Neural cell (in vitro differentiated cells): ENCODE measurements at regions not wholly inside any gene's neighbourhood (a gene's known extent, or its start where the extent isn't known, plus 50 kb on each side); places are given as distances from the start of the nearest gene placed in this dataset.

Source experiments
- H2AFZ ChIP-seq: fragments of 200-600, 300-800 bp; sonication (generic), shearing (Covaris generic); 2 replicates; pipeline ENCODE4 v1.6.0; 2014; ENCODE audit warnings: low read depth, mild to moderate bottlenecking, antibody characterized with exemption, low read length, moderate library complexity
- H3F3A ChIP-seq: fragments of 200-600 bp; shearing (Covaris generic); 2 replicates; pipeline ENCODE4 v1.6.1; 2016; ENCODE audit warnings: mild to moderate bottlenecking, moderate library complexity, mixed read lengths, antibody characterized with exemption, low read length; ENCODE audit not compliant: insufficient read depth, poor library complexity, severe bottlenecking
- H3K27ac ChIP-seq: fragments of 200-600, 300-800 bp; sonication (generic), shearing (Covaris generic); 2 replicates; pipeline ENCODE4 v1.5.1; 2014; ENCODE audit warnings: mild to moderate bottlenecking, low read length, moderate library complexity
- H3K27me3 ChIP-seq: fragments of 300-800, 200-600 bp; sonication (generic), shearing (Covaris generic); 2 replicates; pipeline ENCODE4 v1.6.0; 2014; ENCODE audit warnings: mild to moderate bottlenecking, low read depth, low read length, moderate library complexity; ENCODE audit not compliant: insufficient read depth
- H3K36me3 ChIP-seq: fragments of 300-800, 200-600 bp; sonication (generic), shearing (Covaris generic); 2 replicates; pipeline ENCODE4 v1.5.1; 2014; ENCODE audit warnings: mild to moderate bottlenecking, antibody characterized with exemption, low read length, moderate library complexity; ENCODE audit not compliant: insufficient read depth
- H3K4me2 ChIP-seq: fragments of 300-800, 200-600 bp; sonication (generic), shearing (Covaris generic); 2 replicates; pipeline ENCODE4 v1.6.0; 2014; ENCODE audit warnings: mild to moderate bottlenecking, low read length
- H3K4me3 ChIP-seq: fragments of 300-800, 200-600 bp; sonication (generic), shearing (Covaris generic); 2 replicates; pipeline ENCODE4 v1.5.1; 2014; ENCODE audit warnings: mild to moderate bottlenecking, low read length, moderate library complexity
- H3K79me2 ChIP-seq: fragments of 200-600 bp; shearing (Covaris generic); replicated peaks from 2 replicates; pipeline ENCODE4 v1.6.0; 2014; ENCODE audit warnings: mild to moderate bottlenecking, low read length, moderate library complexity; ENCODE audit not compliant: insufficient read depth
- H3K9ac ChIP-seq: fragments of 300-800, 200-600 bp; sonication (generic), shearing (Covaris generic); 2 replicates; pipeline ENCODE4 v1.6.1; 2016; ENCODE audit warnings: mild to moderate bottlenecking, low read length, mixed read lengths
- H3K9me2 ChIP-seq: fragments of 200-600 bp; shearing (Covaris generic); 2 replicates; pipeline ENCODE4 v1.6.1; 2016; ENCODE audit warnings: mild to moderate bottlenecking, low read length, mixed read lengths; ENCODE audit not compliant: insufficient read depth
- H3K9me3 ChIP-seq: fragments of 200-600, 300-800 bp; sonication (generic), shearing (Covaris generic); 2 replicates; pipeline ENCODE4 v1.6.1; 2016; ENCODE audit warnings: mild to moderate bottlenecking, mixed run types, low read length, moderate library complexity, mixed read lengths
- H4K20me1 ChIP-seq: fragments of 200-600 bp; shearing (Covaris generic); 2 replicates; pipeline ENCODE4 v1.6.1; 2016; ENCODE audit warnings: mild to moderate bottlenecking, mixed run types; ENCODE audit not compliant: insufficient read depth
- CTCF ChIP-seq: fragments of 450-650 bp; IDR thresholded peaks from 2 replicates; pipeline ENCODE4 v1.5.1; 2014; ENCODE audit warnings: antibody characterized with exemption, mild to moderate bottlenecking, moderate library complexity; ENCODE audit not compliant: poor library complexity, severe bottlenecking
- EP300 ChIP-seq: fragments of 450-650 bp; conservative IDR thresholded peaks from 2 replicates; pipeline ENCODE4 v1.6.1; 2014; ENCODE audit warnings: antibody characterized with exemption, mild to moderate bottlenecking, moderate library complexity; ENCODE audit not compliant: poor library complexity, severe bottlenecking
- EZH2 ChIP-seq: fragments of 200-600, 300-800 bp; shearing (Covaris generic), sonication (generic); IDR thresholded peaks from 2 replicates; pipeline ENCODE4 v1.6.1; 2014; ENCODE audit warnings: antibody characterized with exemption, low read length, borderline replicate concordance, mild to moderate bottlenecking; ENCODE audit not compliant: insufficient read depth, poor library complexity, severe bottlenecking
- MXI1 ChIP-seq: fragments of 450-650 bp; conservative IDR thresholded peaks from 2 replicates; pipeline ENCODE4 v1.6.1; 2014; ENCODE audit warnings: antibody characterized with exemption, mild to moderate bottlenecking; ENCODE audit not compliant: poor library complexity, severe bottlenecking
- POLR2AphosphoS5 ChIP-seq: IDR thresholded peaks from 2 replicates; pipeline ENCODE4 v1.6.1; 2012
- RAD21 ChIP-seq: fragments of 450-650 bp; conservative IDR thresholded peaks from 2 replicates; pipeline ENCODE4 v1.6.1; 2014; ENCODE audit warnings: antibody characterized with exemption, mild to moderate bottlenecking, moderate library complexity
- REST ChIP-seq: IDR thresholded peaks from 2 replicates; pipeline ENCODE4 v1.6.1; 2012; ENCODE audit warnings: borderline replicate concordance
- SMC3 ChIP-seq: fragments of 450-650 bp; conservative IDR thresholded peaks from 2 replicates; pipeline ENCODE4 v1.6.1; 2014; ENCODE audit warnings: antibody characterized with exemption, mild to moderate bottlenecking, moderate library complexity; ENCODE audit not compliant: poor library complexity
- TAF1 ChIP-seq: IDR thresholded peaks from 2 replicates; pipeline ENCODE4 v1.6.1; 2012; ENCODE audit warnings: low read depth

- H3K9me2 ChIP-seq = no peaks in the 10 kb centered on the region
- no peaks in the 10 kb centered on the region for H3K27me3 ChIP-seq
- H3K27ac ChIP-seq = no peak overlapping the region
- H2AFZ ChIP-seq = no peak overlapping the region
- no peak overlapping the region for H3K4me2 ChIP-seq
- no peaks in the 10 kb centered on the region for H3K9me3 ChIP-seq
- TF ChIP-seq EZH2 = no peak
- no peak for TF ChIP-seq EP300
- H3K4me3 ChIP-seq = no peak overlapping the region
- H4K20me1 ChIP-seq = no peaks in the 10 kb centered on the region
- no peaks in the 10 kb centered on the region for H3K36me3 ChIP-seq
- H3K79me2 ChIP-seq = no peaks in the 10 kb centered on the region
- no peaks in the 10 kb centered on the region for H3F3A ChIP-seq
- H3K9ac ChIP-seq = no peak overlapping the region
Measured at GRCh38 chr5:156182174-156182967, 144.6 kb upstream of the SGCD start.

- H3K9me2 ChIP-seq = no peaks in the 10 kb centered on the region
- no peaks in the 10 kb centered on the region for H3K9me3 ChIP-seq
- H3K36me3 ChIP-seq = no peaks in the 10 kb centered on the region
- H3F3A ChIP-seq = no peaks in the 10 kb centered on the region
- TF ChIP-seq RAD21 (no peak), SMC3 (no peak), REST (no peak), CTCF (no peak), POLR2AphosphoS5 (no peak), EP300 (no peak), MXI1 (no peak), EZH2 (no peak), TAF1 (no peak)
- no peaks in the 10 kb centered on the region for H3K79me2 ChIP-seq
- H3K4me2 ChIP-seq = no peak overlapping the region
- H2AFZ ChIP-seq = no peak overlapping the region
- no peaks in the 10 kb centered on the region for H3K27me3 ChIP-seq
- no peak overlapping the region for H3K9ac ChIP-seq
- no peaks in the 10 kb centered on the region for H4K20me1 ChIP-seq
- no peak overlapping the region for H3K4me3 ChIP-seq
- H3K27ac ChIP-seq = no peak overlapping the region
Measured at GRCh38 chr5:156186760-156187159, 140.2 kb upstream of the SGCD start.
